Esophagus muscularis mucosa (tissue), 4 donors: ENCODE measurements at regions not wholly inside any gene's neighbourhood (a gene's known extent, or its start where the extent isn't known, plus 50 kb on each side); places are given as distances from the start of the nearest gene placed in this dataset.

Experiments used
- EP300 ChIP-seq: sonication (generic); formaldehyde crosslinking; IDR thresholded peaks from one replicate; pipeline ENCODE4 v1.6.1; 2017; ENCODE audit warnings: antibody characterized with exemption
- POLR2AphosphoS5 ChIP-seq, 2 donors: sonication (generic); formaldehyde crosslinking; IDR thresholded peaks; one replicate each; pipeline ENCODE4 v1.6.1; 2017; ENCODE audit warnings: antibody characterized with exemption in 2 of 2
- TF ChIP-seq, protein P1 (sequence below), 3 experiments: fragments of 200-600 bp in 2 of 3; fragments of 450-650 bp in 1 of 3; sonication (generic) in 2 of 3; IDR thresholded peaks; one replicate each; pipeline ENCODE4 v1.5.1; 2017 to 2019; ENCODE audit warnings: antibody characterized with exemption in 3 of 3, mild to moderate bottlenecking in 2 of 3, moderate library complexity in 1 of 3

DNA sequence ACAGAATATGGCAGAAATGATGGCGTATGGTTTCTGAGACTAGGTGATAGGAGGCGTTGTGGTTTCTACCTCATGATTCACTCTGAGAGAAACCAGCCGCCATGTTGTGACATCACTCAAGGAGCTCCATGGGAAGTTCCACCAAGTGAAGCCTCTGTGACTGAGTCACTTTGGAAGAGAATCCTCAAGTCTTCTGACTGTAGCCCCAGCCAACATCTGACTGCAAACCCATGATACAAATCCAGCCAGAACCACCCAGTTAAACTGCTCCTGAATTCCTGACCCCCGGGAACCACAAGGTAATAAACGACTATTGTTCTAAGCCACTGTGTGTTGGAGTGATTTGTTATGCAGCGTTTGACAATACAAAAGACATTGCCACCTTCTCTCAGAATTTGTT is 91.1 kb upstream of the CARD11 start:
- TF ChIP-seq, protein P1, sequence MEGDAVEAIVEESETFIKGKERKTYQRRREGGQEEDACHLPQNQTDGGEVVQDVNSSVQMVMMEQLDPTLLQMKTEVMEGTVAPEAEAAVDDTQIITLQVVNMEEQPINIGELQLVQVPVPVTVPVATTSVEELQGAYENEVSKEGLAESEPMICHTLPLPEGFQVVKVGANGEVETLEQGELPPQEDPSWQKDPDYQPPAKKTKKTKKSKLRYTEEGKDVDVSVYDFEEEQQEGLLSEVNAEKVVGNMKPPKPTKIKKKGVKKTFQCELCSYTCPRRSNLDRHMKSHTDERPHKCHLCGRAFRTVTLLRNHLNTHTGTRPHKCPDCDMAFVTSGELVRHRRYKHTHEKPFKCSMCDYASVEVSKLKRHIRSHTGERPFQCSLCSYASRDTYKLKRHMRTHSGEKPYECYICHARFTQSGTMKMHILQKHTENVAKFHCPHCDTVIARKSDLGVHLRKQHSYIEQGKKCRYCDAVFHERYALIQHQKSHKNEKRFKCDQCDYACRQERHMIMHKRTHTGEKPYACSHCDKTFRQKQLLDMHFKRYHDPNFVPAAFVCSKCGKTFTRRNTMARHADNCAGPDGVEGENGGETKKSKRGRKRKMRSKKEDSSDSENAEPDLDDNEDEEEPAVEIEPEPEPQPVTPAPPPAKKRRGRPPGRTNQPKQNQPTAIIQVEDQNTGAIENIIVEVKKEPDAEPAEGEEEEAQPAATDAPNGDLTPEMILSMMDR (IDR thresholded peaks at IDR 0.05), result no peak
- no peak for TF ChIP-seq POLR2AphosphoS5 (IDR thresholded peaks at IDR 0.05)
- no peak for TF ChIP-seq EP300
